ENCODE measurements at regions not wholly inside any gene's neighbourhood (a gene's known extent, or its start where the extent isn't known, plus 50 kb on each side); places are given as distances from the start of the nearest gene placed in this dataset.

GRCh38 chr21:43277481-43278351 lies 108.9 kb downstream of the CRYAA start:
- TF ChIP-seq EZH2phosphoT487 (IDR thresholded peaks at IDR 0.05; ENCODE audit: insufficient read depth, low read depth) (no peak), EZH2 (IDR thresholded peaks at IDR 0.05; ENCODE audit: insufficient read depth, poor library complexity, severe bottlenecking) (no peak)
